ENCODE measurements at regions not wholly inside any gene's neighbourhood (a gene's known extent, or its start where the extent isn't known, plus 50 kb on each side); places are given as distances from the start of the nearest gene placed in this dataset.
"Not testable (repeated sequence)": the region's sequence is repeated elsewhere in the genome, so short reads cannot be mapped to it uniquely, and the experiment has no call there.

GRCh38 chr11:38448284-38448683, 1850.2 kb upstream of the RAG2 start:
- Mint-ChIP-seq H3K9me3 (peaks cover 10% of the 10 kb centered on the region), H3K27me3 (no peaks in the 10 kb centered on the region), H3K4me3 (no peak overlapping the region), H3K4me1 (ENCODE audit: low read depth) (no peaks in the 10 kb centered on the region), H3K27ac (no peak overlapping the region), H3K36me3 (ENCODE audit: low read depth) (no peaks in the 10 kb centered on the region)
- no peak for DNase-seq

DNA sequence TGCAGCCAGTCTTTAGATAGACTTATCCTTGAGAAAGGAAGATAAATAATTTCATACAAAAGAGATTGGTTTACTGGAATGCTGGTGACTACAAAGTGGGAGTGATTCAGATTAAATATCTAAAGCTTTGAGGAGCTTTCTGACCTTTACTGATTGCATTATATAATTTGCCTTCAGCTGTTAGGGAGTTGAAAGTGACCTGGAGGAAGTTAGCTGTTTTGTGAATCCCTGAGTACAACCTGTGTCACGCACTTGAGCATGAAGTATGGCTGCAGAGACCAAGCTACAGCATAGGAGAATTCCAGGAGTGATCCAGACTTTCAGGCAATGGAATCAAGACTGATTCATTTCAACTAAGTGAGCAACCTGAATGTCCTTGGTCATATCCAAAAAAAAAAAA, 1848.3 kb upstream of the RAG2 start:
- no peaks in the 10 kb centered on the region for H3K36me3 Mint-ChIP-seq (ENCODE audit: low read depth)
- no peaks in the 10 kb centered on the region for H3K27me3 Mint-ChIP-seq
- no peak overlapping the region for H3K27ac Mint-ChIP-seq
- no peaks in the 10 kb centered on the region for H3K4me1 Mint-ChIP-seq (ENCODE audit: low read depth)
- no peak overlapping the region for H3K4me3 Mint-ChIP-seq
- H3K9me3 Mint-ChIP-seq: peaks cover 9% of the 10 kb centered on the region
- no peak for DNase-seq

DNA sequence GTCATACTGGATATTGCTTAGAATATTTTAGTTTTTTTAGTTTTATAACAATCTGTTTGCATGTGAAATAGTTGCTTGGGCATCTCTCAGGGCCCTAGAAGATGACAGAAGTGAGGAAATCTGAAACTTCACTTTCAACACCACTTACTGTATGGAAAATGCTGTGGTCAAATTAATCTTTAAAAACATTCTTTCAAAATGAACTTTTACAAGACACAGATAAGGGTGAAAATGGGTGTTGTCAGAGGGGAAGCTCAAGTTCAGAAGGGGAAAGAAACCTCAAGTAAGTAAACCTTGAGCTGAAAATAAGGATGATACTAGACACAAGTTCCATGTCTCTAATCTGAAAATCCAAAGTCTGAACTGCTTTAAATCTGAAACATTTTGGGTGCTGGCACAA, 1840.1 kb upstream of the RAG2 start:
- H3K27ac Mint-ChIP-seq: no peak overlapping the region
- H3K4me1 Mint-ChIP-seq (ENCODE audit: low read depth): no peaks in the 10 kb centered on the region
- no peaks in the 10 kb centered on the region for H3K27me3 Mint-ChIP-seq
- H3K36me3 Mint-ChIP-seq (ENCODE audit: low read depth): no peaks in the 10 kb centered on the region
- peaks cover 21% of the 10 kb centered on the region for H3K9me3 Mint-ChIP-seq
- DNase-seq: no peak
- H3K4me3 Mint-ChIP-seq: no peak overlapping the region

DNA sequence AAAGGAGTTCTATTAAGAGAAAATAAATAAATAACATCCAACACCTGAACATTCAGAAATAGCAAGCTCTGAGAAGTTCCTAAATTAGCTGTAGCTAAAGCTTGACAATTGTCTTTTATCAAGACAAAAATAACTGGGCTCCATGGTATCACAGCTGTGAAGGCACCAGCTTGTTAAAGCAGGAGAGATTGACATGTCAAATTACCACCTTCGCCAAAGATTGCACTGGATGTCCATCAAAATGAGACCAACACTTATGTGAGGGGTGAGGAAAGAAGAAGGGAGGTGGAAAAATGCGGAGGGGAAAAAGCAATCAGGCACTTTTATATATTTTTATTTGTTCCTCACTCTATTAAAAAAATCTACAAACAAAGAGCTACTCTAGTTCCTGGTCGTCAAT, 1827.5 kb upstream of the RAG2 start:
- DNase-seq: no peak

DNA sequence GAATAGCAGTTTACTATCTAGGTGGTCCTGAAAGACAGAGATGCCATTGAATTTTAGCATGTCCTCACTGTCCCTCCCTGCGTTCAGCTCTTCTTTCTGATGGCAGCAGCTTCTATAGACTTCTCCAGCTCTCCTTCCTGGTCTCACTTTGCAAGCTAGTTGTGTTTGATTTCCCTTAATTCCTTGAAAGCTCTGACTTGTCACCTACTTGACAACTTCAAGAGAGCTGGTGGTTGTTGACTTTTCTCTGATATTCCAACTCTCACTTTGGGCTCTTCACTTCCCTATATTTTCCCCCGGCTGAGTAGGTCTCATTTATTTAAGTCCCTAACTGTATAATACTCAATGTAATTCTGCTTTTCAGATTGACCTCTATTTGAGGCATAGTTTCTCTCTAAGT, 1825.0 kb upstream of the RAG2 start:
- H3K4me3 Mint-ChIP-seq: no peak overlapping the region
- DNase-seq: no peak

More for the DNA sequence above, 1827.5 kb upstream of the RAG2 start:
- Mint-ChIP-seq H3K36me3 (ENCODE audit: low read depth) (no peaks in the 10 kb centered on the region), H3K9me3 (peaks cover 2% of the 10 kb centered on the region), H3K4me1 (ENCODE audit: low read depth) (no peaks in the 10 kb centered on the region), H3K27me3 (no peaks in the 10 kb centered on the region), H3K27ac (no peak overlapping the region), H3K4me3 (no peak overlapping the region)

DNA sequence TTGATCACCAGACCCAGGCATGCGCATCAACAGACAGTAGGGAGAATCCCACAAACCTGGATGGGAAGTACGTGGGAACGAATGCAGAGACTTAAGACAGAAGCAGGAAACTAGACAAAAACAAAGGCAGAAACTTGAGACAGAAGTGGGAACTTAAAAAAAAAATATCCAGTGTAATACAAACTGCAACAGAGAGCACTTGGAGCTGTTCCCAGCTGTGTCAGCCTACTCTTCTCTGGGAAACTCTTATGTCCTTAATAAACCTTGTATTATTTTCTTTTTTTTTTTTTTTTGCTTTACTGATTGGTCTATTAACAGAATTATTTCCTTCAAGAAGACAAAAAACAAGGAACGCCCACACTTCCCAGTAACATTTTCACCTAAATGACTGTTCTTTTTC, 1818.1 kb upstream of the RAG2 start:
- Mint-ChIP-seq H3K27ac (no peak overlapping the region), H3K4me1 (ENCODE audit: low read depth) (no peaks in the 10 kb centered on the region), H3K4me3 (no peak overlapping the region), H3K27me3 (no peaks in the 10 kb centered on the region), H3K36me3 (ENCODE audit: low read depth) (no peaks in the 10 kb centered on the region), H3K9me3 (peaks cover 32% of the 10 kb centered on the region)
- DNase-seq: no peak

More for the DNA sequence above, 1825.0 kb upstream of the RAG2 start:
- Mint-ChIP-seq H3K9me3 (peaks cover 6% of the 10 kb centered on the region), H3K27me3 (no peaks in the 10 kb centered on the region), H3K27ac (no peak overlapping the region), H3K4me1 (ENCODE audit: low read depth) (no peaks in the 10 kb centered on the region), H3K36me3 (ENCODE audit: low read depth) (no peaks in the 10 kb centered on the region)

GRCh38 chr11:38411149-38411548, 1813.1 kb upstream of the RAG2 start:
- no peak for DNase-seq
- Mint-ChIP-seq H3K36me3 (ENCODE audit: low read depth) (no peaks in the 10 kb centered on the region), H3K4me1 (ENCODE audit: low read depth) (no peaks in the 10 kb centered on the region), H3K9me3 (peaks cover 28% of the 10 kb centered on the region), H3K27me3 (no peaks in the 10 kb centered on the region), H3K4me3 (no peak overlapping the region), H3K27ac (no peak overlapping the region)

GRCh38 chr11:38402063-38402462, 1804.0 kb upstream of the RAG2 start:
- H3K36me3 Mint-ChIP-seq (ENCODE audit: low read depth): no peaks in the 10 kb centered on the region
- DNase-seq: no peak
- peaks cover 27% of the 10 kb centered on the region for H3K9me3 Mint-ChIP-seq

GRCh38 chr11:38392176-38392575, 1794.1 kb upstream of the RAG2 start:
- no peaks in the 10 kb centered on the region for H3K4me1 Mint-ChIP-seq (ENCODE audit: low read depth)
- H3K27ac Mint-ChIP-seq: no peak overlapping the region
- DNase-seq: no peak
- H3K27me3 Mint-ChIP-seq: no peaks in the 10 kb centered on the region
- H3K36me3 Mint-ChIP-seq (ENCODE audit: low read depth): no peaks in the 10 kb centered on the region
- no peak overlapping the region for H3K4me3 Mint-ChIP-seq
- H3K9me3 Mint-ChIP-seq: peaks cover 14% of the 10 kb centered on the region

More at GRCh38 chr11:38402063-38402462, 1804.0 kb upstream of the RAG2 start:
- H3K27me3 Mint-ChIP-seq: no peaks in the 10 kb centered on the region
- H3K27ac Mint-ChIP-seq: no peak overlapping the region
- H3K4me1 Mint-ChIP-seq (ENCODE audit: low read depth): no peaks in the 10 kb centered on the region
- H3K4me3 Mint-ChIP-seq: no peak overlapping the region

- no peaks in the 10 kb centered on the region for H3K27me3 Mint-ChIP-seq
- DNase-seq: no peak
- H3K4me3 Mint-ChIP-seq: no peak overlapping the region
- H3K36me3 Mint-ChIP-seq (ENCODE audit: low read depth): no peaks in the 10 kb centered on the region
- H3K27ac Mint-ChIP-seq: no peak overlapping the region
- H3K9me3 Mint-ChIP-seq: peaks cover 9% of the 10 kb centered on the region
- H3K4me1 Mint-ChIP-seq (ENCODE audit: low read depth): no peaks in the 10 kb centered on the region
These were observed 1786.5 kb upstream of the RAG2 start for GRCh38 chr11:38384568-38384967.

- no peaks in the 10 kb centered on the region for H3K36me3 Mint-ChIP-seq (ENCODE audit: low read depth)
- no peak overlapping the region for H3K27ac Mint-ChIP-seq
- H3K27me3 Mint-ChIP-seq: no peaks in the 10 kb centered on the region
- no peaks in the 10 kb centered on the region for H3K4me1 Mint-ChIP-seq (ENCODE audit: low read depth)
- H3K9me3 Mint-ChIP-seq: peaks cover 23% of the 10 kb centered on the region
- no peak for DNase-seq
- no peak overlapping the region for H3K4me3 Mint-ChIP-seq
These were observed 1767.2 kb upstream of the RAG2 start for GRCh38 chr11:38365274-38365673.

DNA sequence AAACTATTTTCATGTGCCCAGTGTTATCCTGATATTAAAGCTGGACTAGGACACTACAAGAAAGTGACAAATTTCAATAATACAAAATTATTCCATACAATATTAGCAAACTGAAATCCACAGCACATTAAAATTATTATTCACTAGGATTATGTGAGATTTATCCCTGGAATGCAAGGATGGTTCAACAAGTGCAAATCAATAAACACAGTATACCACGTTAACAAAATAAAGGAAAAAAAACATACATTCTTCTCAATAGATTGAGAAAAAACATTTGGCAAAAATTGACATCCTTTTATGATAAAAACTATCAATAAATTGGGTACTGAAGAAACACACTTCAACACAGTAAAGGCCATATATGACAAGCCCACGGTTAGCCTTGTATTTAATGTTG, 1758.2 kb upstream of the RAG2 start:
- no peak for DNase-seq
- no peaks in the 10 kb centered on the region for H3K36me3 Mint-ChIP-seq (ENCODE audit: low read depth)
- peaks cover 7% of the 10 kb centered on the region for H3K9me3 Mint-ChIP-seq
- H3K27me3 Mint-ChIP-seq: no peaks in the 10 kb centered on the region
- no peaks in the 10 kb centered on the region for H3K4me1 Mint-ChIP-seq (ENCODE audit: low read depth)
- no peak overlapping the region for H3K4me3 Mint-ChIP-seq
- no peak overlapping the region for H3K27ac Mint-ChIP-seq

GRCh38 chr11:38345286-38345685, 1747.2 kb upstream of the RAG2 start:
- Mint-ChIP-seq H3K27me3 (no peaks in the 10 kb centered on the region), H3K36me3 (ENCODE audit: low read depth) (no peaks in the 10 kb centered on the region), H3K4me1 (ENCODE audit: low read depth) (no peaks in the 10 kb centered on the region), H3K27ac (no peak overlapping the region), H3K4me3 (no peak overlapping the region), H3K9me3 (peaks cover 15% of the 10 kb centered on the region)
- no peak for DNase-seq

GRCh38 chr11:38341612-38342011, 1743.6 kb upstream of the RAG2 start:
- H3K9me3 Mint-ChIP-seq: peaks cover 16% of the 10 kb centered on the region
- H3K4me3 Mint-ChIP-seq; DNase-seq; H3K27me3 Mint-ChIP-seq; H3K27ac Mint-ChIP-seq; H3K4me1 Mint-ChIP-seq (ENCODE audit: low read depth); H3K36me3 Mint-ChIP-seq (ENCODE audit: low read depth): not testable (repeated sequence)

DNA sequence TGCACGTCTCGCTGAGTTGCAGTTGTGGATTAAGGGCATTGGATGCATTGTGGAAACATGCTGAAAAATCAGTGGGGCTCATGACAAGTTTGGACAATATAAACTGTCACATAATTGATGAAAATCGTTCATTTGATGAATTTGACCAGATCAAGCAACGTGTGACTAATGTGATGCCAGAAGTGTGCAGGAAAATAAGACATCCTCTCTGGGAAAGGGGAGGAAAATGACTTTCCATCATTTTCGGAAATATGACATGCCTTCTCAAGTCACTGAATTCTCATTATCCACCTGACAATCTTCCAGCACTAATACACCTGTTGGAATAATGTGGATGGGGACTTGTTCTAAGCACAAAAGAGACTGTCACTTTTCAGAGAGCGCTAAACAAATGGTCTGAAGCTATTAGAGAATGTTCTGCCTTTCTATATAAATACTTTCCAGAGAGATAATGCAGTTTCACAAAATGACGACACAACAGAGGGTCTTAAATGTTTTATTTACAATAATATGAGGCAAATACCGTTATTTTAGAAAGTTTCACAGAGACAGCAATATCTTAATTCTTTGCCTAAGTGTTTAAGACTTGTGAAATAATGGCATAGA, 1741.9 kb upstream of the RAG2 start:
- peaks cover 22% of the 10 kb centered on the region for H3K9me3 Mint-ChIP-seq

GRCh38 chr11:38338022-38338421, 1740.0 kb upstream of the RAG2 start:
- not testable (repeated sequence) for DNase-seq; H3K27me3 Mint-ChIP-seq; H3K36me3 Mint-ChIP-seq (ENCODE audit: low read depth); H3K4me3 Mint-ChIP-seq; H3K27ac Mint-ChIP-seq; H3K4me1 Mint-ChIP-seq (ENCODE audit: low read depth)
- peaks cover 22% of the 10 kb centered on the region for H3K9me3 Mint-ChIP-seq

More for the DNA sequence above, 1741.9 kb upstream of the RAG2 start:
- no peaks in the 10 kb centered on the region for H3K27me3 Mint-ChIP-seq
- no peak overlapping the region for H3K4me3 Mint-ChIP-seq
- no peak overlapping the region for H3K27ac Mint-ChIP-seq
- no peaks in the 10 kb centered on the region for H3K4me1 Mint-ChIP-seq (ENCODE audit: low read depth)
- no peaks in the 10 kb centered on the region for H3K36me3 Mint-ChIP-seq (ENCODE audit: low read depth)
- DNase-seq: no peak

All from activated T-cell treated with anti-CD3 and anti-CD28 coated beads, Interleukin-2, amount 50 U/mL, for 24 hours (primary cell).